LNCaP clone FGC (cell line): ENCODE measurements at regions not wholly inside any gene's neighbourhood (a gene's known extent, or its start where the extent isn't known, plus 50 kb on each side); places are given as distances from the start of the nearest gene placed in this dataset.

Experiments
- DNase-seq: peaks from one replicate; pipeline ENCODE4 v3.0.0-alpha.2; 2011; ENCODE audit warnings: low read depth
- H3K4me3 ChIP-seq: 2 replicates; pipeline ENCODE4 v1.5.1; 2011; ENCODE audit warnings: mild to moderate bottlenecking, low read depth, low read length, control low read depth
- CTCF ChIP-seq: IDR thresholded peaks from 2 replicates; pipeline ENCODE4 v1.5.1; 2012; ENCODE audit warnings: mild to moderate bottlenecking; ENCODE audit not compliant: control insufficient read depth, insufficient read depth; ENCODE audit errors: extremely low read depth

- no peak for TF ChIP-seq CTCF
- H3K4me3 ChIP-seq, result no peak overlapping the region
- no peak for DNase-seq
These were observed 84.0 kb upstream of the TNRC6C start for GRCh38 chr17:77874303-77875050.

- no peak for TF ChIP-seq CTCF
- DNase-seq, result no peak
- no peak overlapping the region for H3K4me3 ChIP-seq
These were observed 83.3 kb upstream of the TNRC6C start for GRCh38 chr17:77875051-77875780.

GRCh38 chr17:77875881-77876509, 82.5 kb upstream of the TNRC6C start:
- no peak overlapping the region for H3K4me3 ChIP-seq
- DNase-seq, result no peak
- no peak for TF ChIP-seq CTCF

- no peak overlapping the region for H3K4me3 ChIP-seq
- TF ChIP-seq CTCF, result no peak
- DNase-seq, result no peak
These were observed 81.5 kb upstream of the TNRC6C start for GRCh38 chr17:77877036-77877435.

GRCh38 chr17:77877646-77878355, 80.7 kb upstream of the TNRC6C start:
- no peak for DNase-seq
- TF ChIP-seq CTCF, result no peak
- no peak overlapping the region for H3K4me3 ChIP-seq

- H3K4me3 ChIP-seq, result no peak overlapping the region
- TF ChIP-seq CTCF, result no peak
- no peak for DNase-seq
These were observed 79.1 kb upstream of the TNRC6C start for GRCh38 chr17:77879226-77879895.
